GM18951 (cell line): ENCODE measurements at regions not wholly inside any gene's neighbourhood (a gene's known extent, or its start where the extent isn't known, plus 50 kb on each side); places are given as distances from the start of the nearest gene placed in this dataset.
"Not testable (repeated sequence)": the region's sequence is repeated elsewhere in the genome, so short reads cannot be mapped to it uniquely, and the experiment has no call there.

Source experiments
- in situ Hi-C: fragments of 300-500 bp; cut with MboI; formaldehyde crosslinking; loops from one replicate; pipeline ENCODE4 v1.12.0; 2022; ENCODE audit warnings: low sequenced_read_pairs, mixed read lengths, inconsistent platforms; ENCODE audit not compliant: unreplicated experiment

- in situ Hi-C loops: not testable (repeated sequence)
Observed at GRCh38 chr2:87637249-87637990, 110.5 kb upstream of the PLGLB2 start.

GRCh38 chr2:87638114-87638807 lies 109.6 kb upstream of the PLGLB2 start:
- in situ Hi-C loops: not testable (repeated sequence)

GRCh38 chr2:87638872-87639271 lies 109.0 kb upstream of the PLGLB2 start:
- in situ Hi-C loops: not testable (repeated sequence)

GRCh38 chr2:87639801-87640440 lies 108.0 kb upstream of the PLGLB2 start:
- in situ Hi-C loops: not testable (repeated sequence)

GRCh38 chr2:87640961-87641563 lies 106.8 kb upstream of the PLGLB2 start:
- in situ Hi-C loops: not testable (repeated sequence)

- in situ Hi-C loops: not testable (repeated sequence)
Observed at GRCh38 chr2:87643165-87643564, 104.7 kb upstream of the PLGLB2 start.

- in situ Hi-C loops: not testable (repeated sequence)
Observed at GRCh38 chr2:87647737-87648498, 100.0 kb upstream of the PLGLB2 start.

GRCh38 chr2:87648815-87649214 lies 99.1 kb upstream of the PLGLB2 start:
- in situ Hi-C loops: not testable (repeated sequence)

- in situ Hi-C loops: not testable (repeated sequence)
Observed at GRCh38 chr2:87649871-87650270, 98.0 kb upstream of the PLGLB2 start.

GRCh38 chr2:87650837-87651236 lies 97.0 kb upstream of the PLGLB2 start:
- in situ Hi-C loops: not testable (repeated sequence)

- in situ Hi-C loops: not testable (repeated sequence)
Observed at GRCh38 chr2:87651589-87651988, 96.3 kb upstream of the PLGLB2 start.

- in situ Hi-C loops: not testable (repeated sequence)
Observed at GRCh38 chr2:87653373-87653772, 94.5 kb upstream of the PLGLB2 start.

GRCh38 chr2:87654136-87654814 lies 93.6 kb upstream of the PLGLB2 start:
- in situ Hi-C loops: not testable (repeated sequence)

- in situ Hi-C loops: not testable (repeated sequence)
Observed at GRCh38 chr2:87657915-87658314, 90.0 kb upstream of the PLGLB2 start.

GRCh38 chr2:87658357-87658756 lies 89.5 kb upstream of the PLGLB2 start:
- in situ Hi-C loops: not testable (repeated sequence)

- in situ Hi-C loops: not testable (repeated sequence)
Observed at GRCh38 chr2:87658976-87659375, 88.9 kb upstream of the PLGLB2 start.

GRCh38 chr2:87660164-87660563 lies 87.7 kb upstream of the PLGLB2 start:
- in situ Hi-C loops: not testable (repeated sequence)

- in situ Hi-C loops: not testable (repeated sequence)
Observed at GRCh38 chr2:87662316-87663290, 85.3 kb upstream of the PLGLB2 start.
